CD4-positive, alpha-beta memory T cell (primary cell): ENCODE measurements at regions not wholly inside any gene's neighbourhood (a gene's known extent, or its start where the extent isn't known, plus 50 kb on each side); places are given as distances from the start of the nearest gene placed in this dataset.

Experiments
- CTCF ChIA-PET: fragments of 350-600 bp; sonication (Branson Sonifier 250); formaldehyde crosslinking; loops from one replicate; lab custom pipeline; 2021; ENCODE audit warnings: inconsistent platforms; ENCODE audit not compliant: partially characterized antibody; lab: Charles Lee
- POLR2A ChIA-PET: fragments of 350-600 bp; sonication (Branson Sonifier 250); formaldehyde crosslinking; loops from one replicate; lab custom pipeline; 2021; ENCODE audit not compliant: partially characterized antibody; lab: Charles Lee
- DNase-seq, 5 donors: peaks; one replicate each; pipeline versions ENCODE4 v3.0.0 to v3.0.0-alpha.2; 2020 to 2022; ENCODE audit warnings: mixed read lengths in 1 of 5
- H3K27ac ChIP-seq: one replicate; pipeline ENCODE4 v1.7.0; 2013; ENCODE audit warnings: low read depth, low read length
- H3K27me3 ChIP-seq: 2 replicates; pipeline ENCODE4 v1.7.0; 2013; ENCODE audit warnings: mild to moderate bottlenecking, low read length, moderate library complexity; ENCODE audit not compliant: insufficient read depth
- H3K36me3 ChIP-seq: 2 replicates; pipeline ENCODE4 v1.7.0; 2013; ENCODE audit warnings: mild to moderate bottlenecking, low read length, moderate library complexity; ENCODE audit not compliant: insufficient read depth
- H3K4me1 ChIP-seq: 2 replicates; pipeline ENCODE4 v1.7.0; 2013; ENCODE audit warnings: mild to moderate bottlenecking, low read length, moderate library complexity; ENCODE audit not compliant: insufficient read depth
- H3K4me3 ChIP-seq, 2 donors: one replicate each; pipeline ENCODE4 v1.7.0; 2013; ENCODE audit warnings: low read length in 2 of 2, mild to moderate bottlenecking in 1 of 2
- H3K9me3 ChIP-seq, 2 donors: one replicate each; pipeline ENCODE4 v1.7.0; 2013; ENCODE audit warnings: low read length in 2 of 2, control low read depth in 1 of 2; ENCODE audit not compliant: control insufficient read depth in 1 of 2
- H3K27ac Mint-ChIP-seq, 7 donors: one replicate each; pipeline ENCODE4 v1.8.0; 2020 to 2021; ENCODE audit warnings: mixed read lengths in 7 of 7, mild to moderate bottlenecking in 6 of 7, inconsistent platforms in 3 of 7, moderate library complexity in 3 of 7
- H3K27me3 Mint-ChIP-seq, 2 donors: one replicate each; pipeline ENCODE4 v1.8.0; 2020 to 2021; ENCODE audit warnings: mixed read lengths in 2 of 2
- H3K36me3 Mint-ChIP-seq, 2 donors: one replicate each; pipeline ENCODE4 v1.8.0; 2020 to 2021; ENCODE audit warnings: mixed read lengths in 2 of 2, inconsistent platforms in 1 of 2, mild to moderate bottlenecking in 1 of 2
- H3K4me1 Mint-ChIP-seq, 4 donors: one replicate each; pipeline ENCODE4 v1.8.0; 2020 to 2021; ENCODE audit warnings: mixed read lengths in 4 of 4, mild to moderate bottlenecking in 1 of 4
- H3K4me3 Mint-ChIP-seq, 8 donors: one replicate each; pipeline ENCODE4 v1.8.0; 2020 to 2021; ENCODE audit warnings: mixed read lengths in 8 of 8, mild to moderate bottlenecking in 7 of 8, moderate library complexity in 6 of 8, inconsistent platforms in 3 of 8
- H3K9me3 Mint-ChIP-seq, 8 donors: one replicate each; pipeline ENCODE4 v1.8.0; 2020 to 2021; ENCODE audit warnings: mixed read lengths in 8 of 8, mild to moderate bottlenecking in 5 of 8, inconsistent platforms in 3 of 8, moderate library complexity in 1 of 8
- intact Hi-C: fragments of 100-400 bp; cut with micrococcal nuclease; formaldehyde crosslinking; loops from one replicate; pipeline ENCODE4 v1.15.1; 2023

DNA sequence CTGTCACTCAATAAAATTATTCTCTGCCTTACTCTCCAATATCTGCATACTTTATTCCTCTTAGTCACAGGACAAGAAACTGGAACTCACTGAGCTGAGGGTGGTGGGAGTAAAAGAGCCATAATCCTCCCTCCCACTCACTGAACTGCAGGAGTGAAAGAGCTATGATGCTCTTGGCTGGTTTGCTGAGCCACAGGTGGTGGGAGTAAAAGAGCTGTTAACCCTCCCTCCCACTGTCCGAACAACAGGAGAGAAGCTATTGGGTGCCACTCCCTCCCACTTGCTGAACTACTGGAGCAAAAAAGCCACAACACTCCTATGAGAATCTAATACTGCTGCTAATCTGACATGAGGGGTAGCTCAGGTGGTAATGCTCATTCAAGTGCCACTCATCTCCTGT is 391.0 kb downstream of the NSUN3 start:
- Mint-ChIP-seq H3K4me1 (no peaks in the 10 kb centered on the region), H3K36me3 (no peaks in the 10 kb centered on the region)
- H3K4me1 ChIP-seq = no peaks in the 10 kb centered on the region

DNA sequence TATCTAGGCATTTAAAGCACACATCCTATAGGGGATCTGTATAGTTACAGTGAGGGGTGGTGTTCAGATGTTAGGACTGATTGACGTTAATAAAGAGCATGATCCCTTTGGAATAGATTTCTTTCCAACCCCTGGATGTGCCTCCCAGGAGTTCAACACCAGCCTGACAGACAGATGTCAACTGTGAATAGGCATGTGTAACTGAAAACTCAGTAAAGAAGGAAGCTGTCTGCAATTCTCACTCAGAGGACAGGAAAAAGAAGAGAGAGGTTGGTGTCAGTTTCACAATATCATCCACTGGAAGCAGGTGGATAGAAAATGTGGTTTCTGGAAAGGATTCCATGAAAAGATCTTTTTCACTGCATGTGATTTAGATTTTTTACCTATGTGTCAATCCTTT is 396.3 kb downstream of the NSUN3 start:
- no peaks in the 10 kb centered on the region for H3K27me3 Mint-ChIP-seq
- H3K4me3 Mint-ChIP-seq = no peak overlapping the region
- DNase-seq = no peak
- no peak overlapping the region for H3K27ac Mint-ChIP-seq
- no peaks in the 10 kb centered on the region for H3K27me3 ChIP-seq
- no peaks in the 10 kb centered on the region for H3K9me3 ChIP-seq
- H3K4me1 ChIP-seq = no peaks in the 10 kb centered on the region
- no peaks in the 10 kb centered on the region for H3K36me3 ChIP-seq
- H3K4me1 Mint-ChIP-seq = no peaks in the 10 kb centered on the region
- no peaks in the 10 kb centered on the region for H3K36me3 Mint-ChIP-seq
- no peak overlapping the region for H3K4me3 ChIP-seq
- ChIA-PET POLR2A (no interaction called here), CTCF (no interaction called here)
- H3K27ac ChIP-seq = no peak overlapping the region
- H3K9me3 Mint-ChIP-seq = peaks cover 0 to 2% (median 0%) of the 10 kb centered on the region in 8 donors
- intact Hi-C loops = no loop called here

More for the DNA sequence above, 391.0 kb downstream of the NSUN3 start:
- ChIA-PET CTCF (no interaction called here), POLR2A (no interaction called here)
- no peaks in the 10 kb centered on the region for H3K27me3 Mint-ChIP-seq
- Histone ChIP-seq H3K36me3 (no peaks in the 10 kb centered on the region), H3K27ac (no peak overlapping the region), H3K9me3 (no peaks in the 10 kb centered on the region), H3K27me3 (no peaks in the 10 kb centered on the region), H3K4me3 (no peak overlapping the region)
- H3K27ac Mint-ChIP-seq = no peak overlapping the region
- no peak for DNase-seq
- intact Hi-C loops = no loop called here
- H3K4me3 Mint-ChIP-seq = no peak overlapping the region
- H3K9me3 Mint-ChIP-seq = peaks cover 0 to 3% (median 0%) of the 10 kb centered on the region in 8 donors

DNA sequence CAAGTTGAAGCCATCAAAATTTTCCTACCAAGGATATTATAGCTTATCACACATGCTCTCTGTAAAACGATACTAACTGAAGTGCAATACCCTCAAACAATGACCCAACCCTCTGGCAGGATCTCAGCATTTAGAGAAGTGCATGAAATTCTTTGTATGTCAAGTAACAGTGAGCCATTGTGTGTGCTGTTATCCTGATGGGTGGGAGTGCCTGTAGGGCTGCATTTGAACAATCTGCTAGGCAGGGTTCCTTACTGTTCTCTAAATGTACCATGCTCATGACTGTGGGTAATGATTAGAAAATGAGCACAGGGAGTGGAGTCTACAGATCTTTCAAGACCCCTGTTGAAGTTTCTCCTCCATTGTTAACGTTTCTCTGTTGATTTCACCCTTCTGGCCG is 398.1 kb downstream of the NSUN3 start:
- Mint-ChIP-seq H3K36me3 (no peaks in the 10 kb centered on the region), H3K4me3 (no peak overlapping the region), H3K4me1 (no peaks in the 10 kb centered on the region), H3K9me3 (peaks cover 0 to 2% (median 0%) of the 10 kb centered on the region in 8 donors), H3K27ac (no peak overlapping the region), H3K27me3 (no peaks in the 10 kb centered on the region)
- ChIA-PET CTCF (no interaction called here), POLR2A (no interaction called here)
- intact Hi-C loops = no loop called here
- H3K27ac ChIP-seq = no peak overlapping the region
- no peak overlapping the region for H3K4me3 ChIP-seq
- H3K27me3 ChIP-seq = no peaks in the 10 kb centered on the region
- no peaks in the 10 kb centered on the region for H3K36me3 ChIP-seq
- no peak for DNase-seq
- no peaks in the 10 kb centered on the region for H3K9me3 ChIP-seq
- no peaks in the 10 kb centered on the region for H3K4me1 ChIP-seq

DNA sequence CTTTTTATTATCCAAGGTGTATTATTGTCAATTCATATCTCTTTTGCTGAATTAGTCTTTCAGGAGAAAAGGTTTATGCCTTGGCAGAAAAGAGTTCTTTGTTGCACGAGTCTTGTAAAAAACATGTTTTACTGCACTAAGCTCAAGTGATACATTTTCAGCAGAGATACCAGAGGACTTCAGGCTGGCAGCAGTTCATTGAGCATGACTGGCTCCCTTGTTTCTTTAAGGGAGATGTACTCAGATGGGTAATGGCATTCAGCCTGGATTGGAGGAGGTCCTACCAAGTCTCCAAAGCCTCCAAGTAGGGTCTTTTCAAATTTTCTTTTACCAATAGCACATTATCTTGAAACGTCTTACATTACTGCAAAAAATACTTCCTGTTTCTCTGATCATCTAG is 400.1 kb downstream of the NSUN3 start:
- intact Hi-C loops = no loop called here
- H3K27ac Mint-ChIP-seq = no peak overlapping the region
- H3K9me3 Mint-ChIP-seq = peaks cover 0 to 2% (median 0%) of the 10 kb centered on the region in 8 donors
- no peaks in the 10 kb centered on the region for H3K27me3 Mint-ChIP-seq
- no peak overlapping the region for H3K4me3 Mint-ChIP-seq
- no peak for DNase-seq
- ChIA-PET POLR2A (no interaction called here), CTCF (no interaction called here)
- H3K4me3 ChIP-seq = no peak overlapping the region
- H3K4me1 ChIP-seq = no peaks in the 10 kb centered on the region
- no peak overlapping the region for H3K27ac ChIP-seq
- H3K4me1 Mint-ChIP-seq = no peaks in the 10 kb centered on the region
- H3K27me3 ChIP-seq = no peaks in the 10 kb centered on the region
- H3K36me3 ChIP-seq = no peaks in the 10 kb centered on the region
- H3K36me3 Mint-ChIP-seq = no peaks in the 10 kb centered on the region
- H3K9me3 ChIP-seq = no peaks in the 10 kb centered on the region

DNA sequence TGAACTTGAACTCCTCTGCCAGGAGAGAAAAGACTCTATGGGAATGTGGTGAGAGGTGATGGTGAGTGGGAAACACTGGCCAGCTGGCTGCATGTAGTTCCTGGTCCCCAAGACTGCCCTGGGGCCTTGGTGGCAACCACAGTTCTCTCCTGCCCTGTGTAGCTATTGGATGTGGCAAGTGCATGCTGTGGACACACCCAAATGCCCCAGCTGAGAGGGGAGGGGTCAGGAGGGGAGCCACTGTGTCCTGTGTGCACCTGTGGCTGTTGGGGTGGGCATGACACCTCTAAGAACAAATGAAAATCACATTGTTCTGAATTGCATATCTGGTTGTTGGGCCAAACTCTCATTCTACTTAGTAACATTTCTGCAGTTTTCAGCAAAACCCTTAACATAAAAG is 409.6 kb downstream of the NSUN3 start:
- H3K27me3 ChIP-seq = no peaks in the 10 kb centered on the region
- no peak overlapping the region for H3K27ac ChIP-seq
- no peak overlapping the region for H3K27ac Mint-ChIP-seq
- H3K36me3 Mint-ChIP-seq = no peaks in the 10 kb centered on the region
- H3K4me1 Mint-ChIP-seq = no peaks in the 10 kb centered on the region
- ChIA-PET POLR2A (no interaction called here), CTCF (no interaction called here)
- H3K27me3 Mint-ChIP-seq = no peaks in the 10 kb centered on the region
- intact Hi-C loops = no loop called here
- no peak overlapping the region for H3K4me3 ChIP-seq
- H3K36me3 ChIP-seq = no peaks in the 10 kb centered on the region
- no peaks in the 10 kb centered on the region for H3K9me3 ChIP-seq
- no peaks in the 10 kb centered on the region for H3K4me1 ChIP-seq
- DNase-seq = no peak
- H3K9me3 Mint-ChIP-seq = peaks cover 0 to 27% (median 12%) of the 10 kb centered on the region in 8 donors
- no peak overlapping the region for H3K4me3 Mint-ChIP-seq

DNA sequence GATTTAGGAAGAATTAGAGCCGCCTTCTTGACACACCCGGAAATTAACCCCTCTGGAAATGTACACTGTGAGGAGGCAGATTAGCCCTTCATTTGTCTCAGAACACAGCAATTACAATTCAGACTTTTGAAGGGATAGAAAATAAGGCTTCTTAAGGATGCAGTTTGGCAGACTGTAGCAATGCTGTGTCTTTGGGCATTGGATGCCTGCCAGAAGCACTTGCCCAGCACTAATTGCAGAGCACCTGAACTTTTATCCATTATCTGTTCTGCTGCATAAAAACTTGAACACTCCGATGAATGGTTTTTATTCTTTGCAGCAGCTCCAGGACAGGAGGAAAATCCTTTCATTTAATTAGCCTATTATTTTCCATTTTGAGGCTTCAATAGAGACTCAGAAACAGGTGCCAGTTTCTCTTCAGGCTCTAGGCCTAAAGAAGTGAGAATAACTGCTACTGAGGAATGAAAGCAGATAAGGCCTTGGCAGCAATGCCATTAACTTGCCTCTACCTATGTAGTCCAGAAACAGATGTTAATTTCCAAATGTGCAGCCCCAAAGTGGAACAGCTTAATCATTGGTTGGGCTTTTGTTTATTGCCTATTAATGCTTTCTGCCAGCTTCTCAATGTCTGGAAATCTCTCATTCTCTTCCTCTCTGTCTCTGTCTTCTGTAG is 418.5 kb downstream of the NSUN3 start:
- CTCF ChIA-PET = no interaction called here
- intact Hi-C loops = no loop called here

DNA sequence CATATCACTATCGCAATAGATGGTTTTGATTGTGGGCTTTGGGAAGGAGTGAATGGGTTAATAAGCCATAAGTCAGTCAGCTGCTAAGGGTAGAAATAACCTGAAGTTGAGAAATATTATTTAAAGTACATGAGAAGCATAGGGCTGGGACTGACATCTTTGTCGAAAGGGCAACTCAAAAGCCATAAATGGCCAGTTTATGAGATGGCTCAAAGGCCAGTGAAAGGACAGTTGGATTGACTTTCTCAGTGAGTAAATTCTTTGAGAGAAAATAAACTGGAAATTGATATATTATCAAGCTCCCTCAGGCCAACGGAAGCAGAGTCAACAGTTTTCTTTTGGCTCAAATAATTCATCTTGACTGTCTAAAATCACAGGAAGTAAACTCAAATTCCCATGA is 419.8 kb downstream of the NSUN3 start:
- intact Hi-C loops = no loop called here
- Histone ChIP-seq H3K9me3 (no peaks in the 10 kb centered on the region), H3K27me3 (no peaks in the 10 kb centered on the region), H3K36me3 (no peaks in the 10 kb centered on the region), H3K4me3 (no peak overlapping the region), H3K4me1 (no peaks in the 10 kb centered on the region), H3K27ac (no peak overlapping the region)
- Mint-ChIP-seq H3K27me3 (no peaks in the 10 kb centered on the region), H3K4me3 (no peak overlapping the region), H3K36me3 (no peaks in the 10 kb centered on the region), H3K9me3 (peaks cover 0 to 5% (median 0%) of the 10 kb centered on the region in 8 donors), H3K4me1 (no peaks in the 10 kb centered on the region), H3K27ac (no peak overlapping the region)
- ChIA-PET CTCF (no interaction called here), POLR2A (no interaction called here)
- no peak for DNase-seq

More for the DNA sequence above, 418.5 kb downstream of the NSUN3 start:
- H3K9me3 Mint-ChIP-seq = peaks cover 0 to 5% (median 1%) of the 10 kb centered on the region in 8 donors
- H3K4me1 ChIP-seq = no peaks in the 10 kb centered on the region
- no peak overlapping the region for H3K27ac ChIP-seq
- H3K4me1 Mint-ChIP-seq = no peaks in the 10 kb centered on the region
- POLR2A ChIA-PET = no interaction called here
- no peaks in the 10 kb centered on the region for H3K36me3 ChIP-seq
- DNase-seq = no peak
- no peaks in the 10 kb centered on the region for H3K27me3 Mint-ChIP-seq
- no peaks in the 10 kb centered on the region for H3K9me3 ChIP-seq
- no peaks in the 10 kb centered on the region for H3K27me3 ChIP-seq
- no peak overlapping the region for H3K27ac Mint-ChIP-seq
- H3K4me3 ChIP-seq = no peak overlapping the region
- H3K36me3 Mint-ChIP-seq = no peaks in the 10 kb centered on the region
- H3K4me3 Mint-ChIP-seq = no peak overlapping the region
